ENCODE measurements at regions not wholly inside any gene's neighbourhood (a gene's known extent, or its start where the extent isn't known, plus 50 kb on each side); places are given as distances from the start of the nearest gene placed in this dataset.

DNA sequence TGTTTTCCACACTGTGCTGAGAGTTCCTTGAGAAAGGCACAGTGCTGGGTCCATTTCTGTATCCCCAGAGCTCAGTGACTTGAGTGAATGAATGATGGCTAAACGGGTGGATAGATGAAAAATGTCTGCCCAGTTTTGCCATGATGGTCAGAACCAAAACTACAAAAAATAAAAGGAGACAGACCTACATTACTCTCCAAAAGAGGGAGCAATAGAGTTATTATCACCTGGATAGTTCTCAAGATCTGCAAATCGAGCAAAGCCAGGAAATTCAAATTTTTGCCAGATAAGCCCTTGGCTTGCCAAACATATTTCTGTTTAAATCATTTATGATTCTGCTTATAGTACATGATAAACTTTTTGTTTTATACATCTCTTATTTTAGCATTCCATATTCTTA, 214.2 kb upstream of the ZNF462 start:
- TF ChIP-seq, protein P1, sequence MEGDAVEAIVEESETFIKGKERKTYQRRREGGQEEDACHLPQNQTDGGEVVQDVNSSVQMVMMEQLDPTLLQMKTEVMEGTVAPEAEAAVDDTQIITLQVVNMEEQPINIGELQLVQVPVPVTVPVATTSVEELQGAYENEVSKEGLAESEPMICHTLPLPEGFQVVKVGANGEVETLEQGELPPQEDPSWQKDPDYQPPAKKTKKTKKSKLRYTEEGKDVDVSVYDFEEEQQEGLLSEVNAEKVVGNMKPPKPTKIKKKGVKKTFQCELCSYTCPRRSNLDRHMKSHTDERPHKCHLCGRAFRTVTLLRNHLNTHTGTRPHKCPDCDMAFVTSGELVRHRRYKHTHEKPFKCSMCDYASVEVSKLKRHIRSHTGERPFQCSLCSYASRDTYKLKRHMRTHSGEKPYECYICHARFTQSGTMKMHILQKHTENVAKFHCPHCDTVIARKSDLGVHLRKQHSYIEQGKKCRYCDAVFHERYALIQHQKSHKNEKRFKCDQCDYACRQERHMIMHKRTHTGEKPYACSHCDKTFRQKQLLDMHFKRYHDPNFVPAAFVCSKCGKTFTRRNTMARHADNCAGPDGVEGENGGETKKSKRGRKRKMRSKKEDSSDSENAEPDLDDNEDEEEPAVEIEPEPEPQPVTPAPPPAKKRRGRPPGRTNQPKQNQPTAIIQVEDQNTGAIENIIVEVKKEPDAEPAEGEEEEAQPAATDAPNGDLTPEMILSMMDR (IDR thresholded peaks at IDR 0.05; ENCODE audit: low read depth, low read length, missing input control), result peak; percentile 18
- TF ChIP-seq, protein P2, sequence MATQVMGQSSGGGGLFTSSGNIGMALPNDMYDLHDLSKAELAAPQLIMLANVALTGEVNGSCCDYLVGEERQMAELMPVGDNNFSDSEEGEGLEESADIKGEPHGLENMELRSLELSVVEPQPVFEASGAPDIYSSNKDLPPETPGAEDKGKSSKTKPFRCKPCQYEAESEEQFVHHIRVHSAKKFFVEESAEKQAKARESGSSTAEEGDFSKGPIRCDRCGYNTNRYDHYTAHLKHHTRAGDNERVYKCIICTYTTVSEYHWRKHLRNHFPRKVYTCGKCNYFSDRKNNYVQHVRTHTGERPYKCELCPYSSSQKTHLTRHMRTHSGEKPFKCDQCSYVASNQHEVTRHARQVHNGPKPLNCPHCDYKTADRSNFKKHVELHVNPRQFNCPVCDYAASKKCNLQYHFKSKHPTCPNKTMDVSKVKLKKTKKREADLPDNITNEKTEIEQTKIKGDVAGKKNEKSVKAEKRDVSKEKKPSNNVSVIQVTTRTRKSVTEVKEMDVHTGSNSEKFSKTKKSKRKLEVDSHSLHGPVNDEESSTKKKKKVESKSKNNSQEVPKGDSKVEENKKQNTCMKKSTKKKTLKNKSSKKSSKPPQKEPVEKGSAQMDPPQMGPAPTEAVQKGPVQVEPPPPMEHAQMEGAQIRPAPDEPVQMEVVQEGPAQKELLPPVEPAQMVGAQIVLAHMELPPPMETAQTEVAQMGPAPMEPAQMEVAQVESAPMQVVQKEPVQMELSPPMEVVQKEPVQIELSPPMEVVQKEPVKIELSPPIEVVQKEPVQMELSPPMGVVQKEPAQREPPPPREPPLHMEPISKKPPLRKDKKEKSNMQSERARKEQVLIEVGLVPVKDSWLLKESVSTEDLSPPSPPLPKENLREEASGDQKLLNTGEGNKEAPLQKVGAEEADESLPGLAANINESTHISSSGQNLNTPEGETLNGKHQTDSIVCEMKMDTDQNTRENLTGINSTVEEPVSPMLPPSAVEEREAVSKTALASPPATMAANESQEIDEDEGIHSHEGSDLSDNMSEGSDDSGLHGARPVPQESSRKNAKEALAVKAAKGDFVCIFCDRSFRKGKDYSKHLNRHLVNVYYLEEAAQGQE (IDR thresholded peaks at IDR 0.05), result no peak
- no peak for TF ChIP-seq JUND (IDR thresholded peaks at IDR 0.05)
- TF ChIP-seq TAF1 (conservative IDR thresholded peaks at IDR 0.05), result no peak
- no peak for TF ChIP-seq GABPA (IDR thresholded peaks at IDR 0.05 in 1 of 2, conservative IDR thresholded peaks at IDR 0.05 in 1 of 2)
- TF ChIP-seq RAD21 (IDR thresholded peaks at IDR 0.05), result peak; percentile 60 to 65
- TF ChIP-seq, protein P3, sequence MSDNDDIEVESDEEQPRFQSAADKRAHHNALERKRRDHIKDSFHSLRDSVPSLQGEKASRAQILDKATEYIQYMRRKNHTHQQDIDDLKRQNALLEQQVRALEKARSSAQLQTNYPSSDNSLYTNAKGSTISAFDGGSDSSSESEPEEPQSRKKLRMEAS (IDR thresholded peaks at IDR 0.05), result no peak

Measured in liver (tissue), 3 donors.